ENCODE measurements at regions not wholly inside any gene's neighbourhood (a gene's known extent, or its start where the extent isn't known, plus 50 kb on each side); places are given as distances from the start of the nearest gene placed in this dataset.
A peak's percentile ranks its signal among the peaks of the same experiment; 100 is the strongest.

DNA sequence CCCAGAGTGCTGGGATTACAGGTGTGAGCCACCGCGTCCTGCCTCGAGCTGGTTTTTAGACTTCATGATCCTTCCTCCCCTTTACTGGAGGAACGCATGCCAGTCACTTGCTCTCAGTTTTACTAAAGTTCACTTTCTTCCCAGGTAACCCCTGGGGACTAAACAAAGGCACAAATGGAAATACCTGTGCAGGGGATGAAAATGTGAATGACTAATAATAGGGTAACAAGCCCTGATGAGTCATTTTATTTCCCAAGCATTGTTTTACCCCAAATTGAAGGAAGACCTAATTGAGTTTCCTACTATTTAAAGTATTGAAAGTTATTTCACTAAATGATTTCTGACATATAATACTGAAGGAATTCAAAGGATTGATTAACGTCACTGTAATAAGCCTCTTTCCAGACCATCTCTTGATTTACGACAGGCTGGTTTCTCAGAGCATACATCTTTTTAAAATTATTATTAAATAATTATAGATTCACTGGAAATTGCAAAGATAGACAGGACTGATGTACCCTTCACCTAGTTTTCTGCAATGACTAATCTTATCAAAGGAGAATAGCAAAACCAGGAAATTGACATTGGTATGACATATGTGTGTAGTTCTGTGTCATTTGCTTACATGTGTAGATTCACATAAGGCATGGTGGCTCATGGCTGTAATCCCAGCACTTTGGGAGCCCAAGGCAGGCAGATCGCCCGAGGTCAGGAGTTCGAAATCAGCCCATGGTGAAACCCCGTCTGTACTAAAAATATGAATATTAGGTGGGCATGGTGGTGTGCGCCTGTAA, 53.2 kb upstream of the SOD1 start:
- no peak overlapping the region for H3K9ac ChIP-seq (ENCODE audit: low read length)
- no peaks in the 10 kb centered on the region for H4K20me1 ChIP-seq (ENCODE audit: insufficient read depth)
- H3K27me3 ChIP-seq (ENCODE audit: insufficient read depth, low read depth, low read length): no peaks in the 10 kb centered on the region
- TF ChIP-seq EP300 (conservative IDR thresholded peaks at IDR 0.05; ENCODE audit: poor library complexity, severe bottlenecking): no peak
- no peaks in the 10 kb centered on the region for H3F3A ChIP-seq (ENCODE audit: insufficient read depth, low read length, poor library complexity, severe bottlenecking)
- no peaks in the 10 kb centered on the region for H3K36me3 ChIP-seq (ENCODE audit: insufficient read depth, low read length)
- no peaks in the 10 kb centered on the region for H3K9me3 ChIP-seq (ENCODE audit: low read length)
- no peak overlapping the region for H2AFZ ChIP-seq (ENCODE audit: low read depth, low read length)
- H3K4me3 ChIP-seq (ENCODE audit: low read length): no peak overlapping the region
- no peaks in the 10 kb centered on the region for H3K79me2 ChIP-seq (replicated peaks; ENCODE audit: insufficient read depth, low read length)
- no peak overlapping the region for H3K27ac ChIP-seq (ENCODE audit: low read length)
- no peak overlapping the region for H3K4me2 ChIP-seq (ENCODE audit: low read length)
- no peaks in the 10 kb centered on the region for H3K9me2 ChIP-seq (ENCODE audit: insufficient read depth, low read length)

DNA sequence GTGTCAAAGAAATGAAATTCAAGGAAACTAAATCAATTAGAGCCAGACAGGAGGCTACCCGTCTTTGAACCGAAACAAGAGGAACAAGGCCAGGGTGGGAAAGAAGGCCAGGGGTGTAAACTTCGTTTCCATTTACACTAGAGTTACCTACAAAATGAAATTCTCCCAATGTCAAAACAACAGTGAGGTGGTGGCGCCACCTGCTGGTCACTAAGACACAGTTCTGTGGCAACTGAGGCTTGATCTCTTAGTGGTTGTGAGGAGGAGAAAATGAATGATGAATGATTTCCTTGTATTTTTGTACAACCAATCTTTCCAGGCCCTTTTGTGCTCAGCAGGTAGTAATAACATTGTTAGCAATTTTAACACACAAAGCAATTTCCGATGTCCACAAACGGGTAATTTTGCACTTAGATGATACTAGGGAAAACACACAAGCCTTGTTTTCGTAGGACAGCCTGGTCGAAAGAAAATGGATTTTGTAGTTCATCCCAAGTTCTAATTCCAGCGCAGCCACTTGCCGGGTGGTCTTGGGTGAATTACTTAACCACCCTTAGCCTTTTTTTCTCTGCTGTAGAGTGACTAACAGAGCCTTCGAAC, 54.8 kb upstream of the SOD1 start:
- no peak overlapping the region for H3K9ac ChIP-seq (ENCODE audit: low read length)
- no peak overlapping the region for H3K27ac ChIP-seq (ENCODE audit: low read length)
- H3K4me2 ChIP-seq (ENCODE audit: low read length): no peak overlapping the region
- H3F3A ChIP-seq (ENCODE audit: insufficient read depth, low read length, poor library complexity, severe bottlenecking): no peaks in the 10 kb centered on the region
- no peaks in the 10 kb centered on the region for H3K36me3 ChIP-seq (ENCODE audit: insufficient read depth, low read length)
- no peaks in the 10 kb centered on the region for H4K20me1 ChIP-seq (ENCODE audit: insufficient read depth)
- no peaks in the 10 kb centered on the region for H3K9me3 ChIP-seq (ENCODE audit: low read length)
- H2AFZ ChIP-seq (ENCODE audit: low read depth, low read length): no peak overlapping the region
- H3K27me3 ChIP-seq (ENCODE audit: insufficient read depth, low read depth, low read length): no peaks in the 10 kb centered on the region
- no peak overlapping the region for H3K4me3 ChIP-seq (ENCODE audit: low read length)
- TF ChIP-seq RAD21 (conservative IDR thresholded peaks at IDR 0.05) (peak; percentile 93), SMC3 (conservative IDR thresholded peaks at IDR 0.05; ENCODE audit: poor library complexity) (peak; percentile 95), MXI1 (conservative IDR thresholded peaks at IDR 0.05; ENCODE audit: poor library complexity, severe bottlenecking) (no peak), EP300 (conservative IDR thresholded peaks at IDR 0.05; ENCODE audit: poor library complexity, severe bottlenecking) (no peak), TAF1 (IDR thresholded peaks at IDR 0.05; ENCODE audit: low read depth) (no peak), POLR2AphosphoS5 (IDR thresholded peaks at IDR 0.05) (peak; percentile 9)
- TF ChIP-seq, protein P1, sequence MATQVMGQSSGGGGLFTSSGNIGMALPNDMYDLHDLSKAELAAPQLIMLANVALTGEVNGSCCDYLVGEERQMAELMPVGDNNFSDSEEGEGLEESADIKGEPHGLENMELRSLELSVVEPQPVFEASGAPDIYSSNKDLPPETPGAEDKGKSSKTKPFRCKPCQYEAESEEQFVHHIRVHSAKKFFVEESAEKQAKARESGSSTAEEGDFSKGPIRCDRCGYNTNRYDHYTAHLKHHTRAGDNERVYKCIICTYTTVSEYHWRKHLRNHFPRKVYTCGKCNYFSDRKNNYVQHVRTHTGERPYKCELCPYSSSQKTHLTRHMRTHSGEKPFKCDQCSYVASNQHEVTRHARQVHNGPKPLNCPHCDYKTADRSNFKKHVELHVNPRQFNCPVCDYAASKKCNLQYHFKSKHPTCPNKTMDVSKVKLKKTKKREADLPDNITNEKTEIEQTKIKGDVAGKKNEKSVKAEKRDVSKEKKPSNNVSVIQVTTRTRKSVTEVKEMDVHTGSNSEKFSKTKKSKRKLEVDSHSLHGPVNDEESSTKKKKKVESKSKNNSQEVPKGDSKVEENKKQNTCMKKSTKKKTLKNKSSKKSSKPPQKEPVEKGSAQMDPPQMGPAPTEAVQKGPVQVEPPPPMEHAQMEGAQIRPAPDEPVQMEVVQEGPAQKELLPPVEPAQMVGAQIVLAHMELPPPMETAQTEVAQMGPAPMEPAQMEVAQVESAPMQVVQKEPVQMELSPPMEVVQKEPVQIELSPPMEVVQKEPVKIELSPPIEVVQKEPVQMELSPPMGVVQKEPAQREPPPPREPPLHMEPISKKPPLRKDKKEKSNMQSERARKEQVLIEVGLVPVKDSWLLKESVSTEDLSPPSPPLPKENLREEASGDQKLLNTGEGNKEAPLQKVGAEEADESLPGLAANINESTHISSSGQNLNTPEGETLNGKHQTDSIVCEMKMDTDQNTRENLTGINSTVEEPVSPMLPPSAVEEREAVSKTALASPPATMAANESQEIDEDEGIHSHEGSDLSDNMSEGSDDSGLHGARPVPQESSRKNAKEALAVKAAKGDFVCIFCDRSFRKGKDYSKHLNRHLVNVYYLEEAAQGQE (IDR thresholded peaks at IDR 0.05; ENCODE audit: borderline replicate concordance): no peak
- TF ChIP-seq, protein P2, sequence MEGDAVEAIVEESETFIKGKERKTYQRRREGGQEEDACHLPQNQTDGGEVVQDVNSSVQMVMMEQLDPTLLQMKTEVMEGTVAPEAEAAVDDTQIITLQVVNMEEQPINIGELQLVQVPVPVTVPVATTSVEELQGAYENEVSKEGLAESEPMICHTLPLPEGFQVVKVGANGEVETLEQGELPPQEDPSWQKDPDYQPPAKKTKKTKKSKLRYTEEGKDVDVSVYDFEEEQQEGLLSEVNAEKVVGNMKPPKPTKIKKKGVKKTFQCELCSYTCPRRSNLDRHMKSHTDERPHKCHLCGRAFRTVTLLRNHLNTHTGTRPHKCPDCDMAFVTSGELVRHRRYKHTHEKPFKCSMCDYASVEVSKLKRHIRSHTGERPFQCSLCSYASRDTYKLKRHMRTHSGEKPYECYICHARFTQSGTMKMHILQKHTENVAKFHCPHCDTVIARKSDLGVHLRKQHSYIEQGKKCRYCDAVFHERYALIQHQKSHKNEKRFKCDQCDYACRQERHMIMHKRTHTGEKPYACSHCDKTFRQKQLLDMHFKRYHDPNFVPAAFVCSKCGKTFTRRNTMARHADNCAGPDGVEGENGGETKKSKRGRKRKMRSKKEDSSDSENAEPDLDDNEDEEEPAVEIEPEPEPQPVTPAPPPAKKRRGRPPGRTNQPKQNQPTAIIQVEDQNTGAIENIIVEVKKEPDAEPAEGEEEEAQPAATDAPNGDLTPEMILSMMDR (IDR thresholded peaks at IDR 0.05; ENCODE audit: poor library complexity, severe bottlenecking): peak; percentile 93
- no peaks in the 10 kb centered on the region for H3K79me2 ChIP-seq (replicated peaks; ENCODE audit: insufficient read depth, low read length)
- no peaks in the 10 kb centered on the region for H3K9me2 ChIP-seq (ENCODE audit: insufficient read depth, low read length)

Data from neural cell (in vitro differentiated cells).